ENCODE measurements at regions not wholly inside any gene's neighbourhood (a gene's known extent, or its start where the extent isn't known, plus 50 kb on each side); places are given as distances from the start of the nearest gene placed in this dataset.
A peak's percentile ranks its signal among the peaks of the same experiment; 100 is the strongest.

DNA sequence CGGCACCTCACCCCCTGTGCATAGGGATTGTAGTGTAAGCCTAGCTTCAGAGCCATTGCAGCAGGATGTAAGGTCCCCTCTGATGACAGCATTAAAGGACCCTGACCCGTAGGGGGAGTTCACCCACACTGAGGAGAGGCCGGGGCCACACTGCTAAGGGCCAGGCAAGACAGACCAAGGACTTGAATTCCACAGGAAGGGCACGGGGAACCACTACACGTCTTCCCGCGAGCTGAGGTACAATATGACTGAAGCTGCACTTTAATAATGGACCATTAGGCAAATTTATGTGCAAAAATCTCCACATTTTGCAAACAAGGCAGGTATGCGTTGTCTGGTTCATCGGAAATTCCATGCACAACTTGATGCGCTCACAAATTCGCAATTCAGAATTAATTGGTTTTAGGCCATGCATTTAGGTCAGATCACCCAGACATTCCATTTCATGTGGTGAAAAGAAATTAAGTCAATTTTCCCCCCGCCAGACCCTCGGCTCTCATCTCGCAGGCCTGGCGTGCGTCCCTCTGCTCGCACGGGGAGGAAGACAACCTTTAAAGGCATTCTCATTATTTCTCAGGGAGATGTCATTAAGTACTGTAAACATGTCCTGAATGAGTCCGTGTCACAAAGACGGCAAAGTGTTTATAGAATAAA is 111.8 kb downstream of the FOXA2 start:
- no peak overlapping the region for H3K4me3 ChIP-seq
- H3K27ac ChIP-seq: no peak overlapping the region

DNA sequence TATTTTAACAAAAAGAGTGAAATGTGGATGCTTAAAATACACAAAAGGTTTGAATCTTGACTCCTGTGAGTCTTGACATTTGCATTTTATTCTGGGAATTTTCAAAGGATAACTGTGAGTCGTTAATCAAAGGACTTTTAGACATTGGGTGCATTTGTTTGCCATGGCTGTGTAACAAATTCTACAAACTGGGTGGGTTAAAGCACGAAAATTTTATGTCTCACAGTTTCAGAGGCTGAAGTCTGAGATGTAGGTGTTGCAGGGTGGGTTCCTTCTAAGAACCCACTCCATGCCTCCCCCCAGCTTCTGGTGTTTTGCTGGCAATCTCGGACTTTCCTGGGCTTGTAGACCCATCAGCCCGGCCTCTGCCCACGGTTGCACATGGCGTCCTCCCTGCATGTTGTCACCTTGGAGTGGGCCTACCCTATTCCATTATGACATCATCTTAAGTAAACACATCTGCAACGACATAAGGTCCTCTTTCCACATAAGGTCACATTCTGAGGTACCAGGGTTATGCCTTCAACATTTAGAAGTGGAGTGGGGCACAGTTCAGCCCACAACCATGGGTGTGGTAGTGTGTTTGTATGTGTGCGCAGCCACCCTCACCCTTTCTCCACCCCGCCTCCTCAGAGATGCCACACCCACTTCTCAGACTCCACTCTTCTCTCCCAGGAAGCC is 113.1 kb downstream of the FOXA2 start:
- Histone ChIP-seq H3K27ac (no peak overlapping the region), H3K4me3 (no peak overlapping the region)

DNA sequence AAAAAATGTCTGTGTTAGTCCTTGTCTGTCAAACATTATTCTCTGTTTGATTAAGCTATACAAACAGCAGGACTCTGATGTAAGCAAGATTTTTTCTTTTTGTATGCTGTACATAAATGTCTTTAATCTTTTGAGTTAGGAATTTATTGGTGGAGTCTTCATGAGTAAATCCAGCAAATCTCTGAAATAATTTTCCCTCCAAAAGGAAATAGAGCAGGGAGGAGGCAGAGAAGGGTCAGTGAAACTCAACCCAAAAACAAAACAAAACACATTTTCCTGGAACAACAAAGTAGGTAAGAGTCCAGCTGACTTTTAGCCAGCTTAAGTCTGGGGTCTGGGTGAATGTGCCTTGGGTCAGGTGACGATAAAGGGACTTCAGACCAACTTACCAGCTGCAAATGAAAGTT is 113.7 kb downstream of the FOXA2 start:
- H3K27ac ChIP-seq: no peak overlapping the region
- H3K4me3 ChIP-seq: no peak overlapping the region

DNA sequence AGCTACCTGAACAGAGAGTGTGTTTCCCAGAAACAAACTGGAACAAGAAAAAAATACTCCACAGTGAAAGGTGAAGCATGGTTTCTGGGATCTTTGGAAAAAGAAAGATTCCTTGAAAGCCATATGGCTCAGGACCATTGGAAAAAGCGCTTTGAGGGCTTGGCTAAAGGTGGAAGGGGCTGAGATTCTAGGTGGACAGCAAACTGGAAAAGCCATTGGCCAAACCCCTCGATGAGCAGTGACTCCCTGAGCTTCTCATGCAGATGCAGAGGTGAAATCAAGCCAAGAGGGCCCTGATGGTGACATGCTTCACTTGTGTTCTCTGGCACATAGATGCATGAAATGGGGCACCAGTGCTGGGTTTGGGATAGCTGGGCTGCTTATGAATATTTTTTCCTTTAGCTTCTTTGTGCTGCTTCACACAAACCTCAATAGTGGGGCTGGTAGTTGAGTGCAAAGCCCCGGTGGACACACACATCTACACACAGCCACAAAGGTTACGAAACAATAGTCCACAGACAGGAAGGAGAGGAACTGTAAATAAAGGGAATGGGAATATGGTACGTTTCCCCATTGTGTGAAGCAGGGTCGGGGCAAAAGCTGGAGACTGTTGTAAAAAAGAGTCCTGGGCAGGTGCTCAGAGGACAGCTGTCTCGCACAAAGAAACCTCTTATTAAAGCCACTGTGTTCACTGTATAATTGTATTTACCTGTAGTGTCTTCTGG is 117.8 kb downstream of the FOXA2 start:
- Histone ChIP-seq H3K27ac (no peak overlapping the region), H3K4me3 (no peak overlapping the region)

DNA sequence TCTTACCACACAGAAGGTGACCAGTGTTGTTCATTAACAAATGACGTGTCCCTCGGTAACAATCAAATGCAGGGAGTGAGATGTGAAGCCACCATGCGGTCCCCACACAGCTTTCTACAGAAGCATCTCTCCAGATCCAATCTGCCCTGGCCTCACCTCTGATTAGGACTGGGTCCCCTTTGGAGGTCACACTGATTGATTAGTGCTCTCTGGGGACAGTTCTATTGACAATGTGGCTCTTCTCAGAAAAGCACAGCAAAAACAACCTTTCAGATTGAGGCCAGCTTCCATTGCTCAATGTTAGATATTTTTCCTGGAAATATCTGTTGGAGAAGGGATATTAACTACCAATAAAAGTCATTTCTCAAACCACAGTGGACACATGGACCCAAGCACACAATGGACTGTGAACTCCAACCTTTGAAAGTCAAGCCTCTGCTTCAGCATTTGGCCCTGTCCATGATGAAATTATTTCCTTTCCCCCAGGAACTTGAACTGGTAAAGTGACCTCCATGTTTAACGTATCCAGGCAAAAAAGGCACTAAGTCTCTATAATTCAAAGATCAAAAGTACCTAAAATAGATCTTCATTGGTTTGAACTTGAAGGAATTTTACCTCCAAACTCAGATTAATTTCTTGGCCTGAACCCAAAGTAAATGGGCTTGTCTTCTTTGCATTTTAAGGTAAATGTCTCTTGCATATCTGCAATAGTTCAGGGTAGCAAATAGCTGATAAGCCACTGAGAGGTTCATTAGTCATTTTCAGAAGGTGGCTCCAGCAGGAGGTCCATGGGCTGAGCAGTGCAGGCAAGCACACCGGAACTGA is 118.5 kb downstream of the FOXA2 start:
- Histone ChIP-seq H3K4me3 (no peak overlapping the region), H3K27ac (no peak overlapping the region)

DNA sequence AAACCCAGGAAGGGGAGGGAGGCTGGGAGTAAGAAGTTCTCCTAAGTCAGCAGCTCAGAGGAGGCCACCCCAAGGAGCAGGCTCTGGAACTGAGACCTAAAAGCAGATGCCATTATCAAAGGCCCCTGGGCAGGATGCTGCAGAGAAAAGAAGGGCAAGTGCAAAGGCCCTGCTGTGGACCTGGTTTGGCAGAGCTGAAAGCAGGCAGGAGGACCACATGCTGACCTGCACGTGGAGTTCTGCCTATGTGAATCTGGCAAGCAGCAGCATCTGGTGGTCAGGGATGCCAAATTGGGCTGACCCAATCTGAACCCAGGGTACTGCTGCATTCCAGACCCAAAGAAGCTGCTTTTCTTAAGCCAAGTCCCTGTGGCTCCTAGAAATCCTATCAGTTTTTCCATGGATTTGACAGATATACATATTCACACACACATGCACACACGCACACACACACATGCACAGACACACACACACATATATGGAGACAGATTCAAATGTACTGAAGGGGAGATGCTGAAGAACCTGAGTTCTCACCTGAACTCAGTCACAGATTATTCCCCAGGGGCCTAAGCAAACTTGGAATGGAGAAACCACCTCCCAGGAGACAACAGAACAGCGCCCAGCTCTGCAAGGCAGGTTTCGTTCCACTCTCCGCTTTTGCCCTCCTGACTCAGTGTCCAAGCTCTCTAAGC is 119.9 kb downstream of the FOXA2 start:
- H3K4me3 ChIP-seq: no peak overlapping the region
- H3K27ac ChIP-seq: no peak overlapping the region

DNA sequence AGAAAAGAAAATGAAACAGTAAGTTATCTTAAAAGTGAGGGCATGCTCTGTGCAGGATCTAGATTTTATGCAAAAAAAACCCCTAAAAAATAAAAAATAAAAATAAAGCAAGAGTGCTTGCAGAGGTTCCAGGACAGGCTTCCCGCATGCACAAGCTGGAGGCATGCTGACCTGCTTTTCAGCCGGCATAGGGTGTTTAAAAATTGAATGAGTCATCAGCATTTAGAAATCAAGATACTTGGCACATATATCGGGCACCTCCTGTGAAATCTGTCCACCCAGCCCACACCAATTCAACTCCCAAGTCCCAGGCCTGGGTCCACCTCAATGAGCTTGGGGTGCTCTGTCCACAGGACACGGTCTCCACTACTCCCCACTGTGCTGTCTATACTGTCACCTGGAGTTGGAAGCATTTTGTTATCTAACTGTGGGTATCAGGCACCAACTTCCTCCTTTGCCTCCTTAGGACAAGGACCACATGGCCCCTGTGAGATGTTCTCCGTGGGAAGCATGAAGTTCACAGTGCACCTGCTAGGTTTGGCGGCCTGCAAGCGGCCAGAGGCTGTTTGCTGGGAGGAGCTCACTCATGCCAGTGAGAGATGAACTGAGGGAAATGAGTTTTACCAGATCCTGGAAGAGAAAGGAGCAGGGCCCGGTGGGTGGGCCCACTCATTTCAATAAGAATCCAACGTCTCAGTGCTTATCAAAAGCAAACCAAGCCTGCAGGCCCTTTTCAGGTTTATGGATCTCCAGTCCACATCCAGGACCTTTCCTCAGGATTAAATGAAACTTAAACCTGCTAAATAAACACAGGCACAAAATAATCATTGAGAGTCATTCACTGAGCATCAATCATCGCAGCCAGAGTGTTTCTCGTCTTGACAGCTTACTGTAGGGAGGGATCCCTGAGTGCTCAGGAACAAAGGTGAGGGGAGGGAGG is 121.1 kb downstream of the FOXA2 start:
- Histone ChIP-seq H3K27ac (no peak overlapping the region), H3K4me3 (no peak overlapping the region)

DNA sequence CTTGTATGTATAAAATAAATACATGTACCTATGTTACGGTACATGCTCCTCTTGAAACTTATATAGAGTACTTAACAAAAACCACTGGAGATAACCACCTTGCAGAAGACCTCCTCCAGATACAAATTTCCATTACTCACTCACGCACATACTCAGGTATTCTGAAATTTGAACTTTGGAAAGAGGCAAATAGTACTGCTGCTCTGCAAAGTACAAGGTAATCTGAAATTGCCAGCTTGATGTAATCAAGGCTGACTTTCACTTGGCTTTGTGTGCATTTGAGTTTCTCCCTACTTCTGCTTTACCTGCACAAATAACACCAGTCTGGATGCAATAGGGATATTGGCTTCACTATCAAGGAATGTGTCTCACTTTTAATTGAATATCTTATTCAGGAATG is 123.6 kb downstream of the FOXA2 start:
- H3K27ac ChIP-seq: no peak overlapping the region
- no peak overlapping the region for H3K4me3 ChIP-seq

DNA sequence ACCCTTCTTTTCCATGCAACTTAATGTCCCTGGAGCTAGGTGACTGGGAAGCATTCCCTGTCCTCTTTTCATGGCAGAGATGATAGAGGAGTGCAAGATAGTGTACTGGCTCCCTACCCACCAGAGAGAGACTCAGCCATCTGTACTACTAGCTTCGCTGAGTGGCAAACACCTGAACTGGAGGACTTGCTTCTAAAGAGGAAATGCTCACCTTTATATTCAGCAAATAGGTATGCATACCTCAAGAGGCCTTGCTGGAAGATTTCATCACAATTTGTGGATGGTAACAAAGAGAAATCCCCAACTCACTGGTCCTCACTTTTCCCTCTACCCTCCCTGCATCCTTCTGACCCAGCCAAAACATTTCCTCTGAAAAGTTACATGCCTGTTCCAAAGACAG is 124.1 kb downstream of the FOXA2 start:
- H3K4me3 ChIP-seq: no peak overlapping the region
- no peak overlapping the region for H3K27ac ChIP-seq

DNA sequence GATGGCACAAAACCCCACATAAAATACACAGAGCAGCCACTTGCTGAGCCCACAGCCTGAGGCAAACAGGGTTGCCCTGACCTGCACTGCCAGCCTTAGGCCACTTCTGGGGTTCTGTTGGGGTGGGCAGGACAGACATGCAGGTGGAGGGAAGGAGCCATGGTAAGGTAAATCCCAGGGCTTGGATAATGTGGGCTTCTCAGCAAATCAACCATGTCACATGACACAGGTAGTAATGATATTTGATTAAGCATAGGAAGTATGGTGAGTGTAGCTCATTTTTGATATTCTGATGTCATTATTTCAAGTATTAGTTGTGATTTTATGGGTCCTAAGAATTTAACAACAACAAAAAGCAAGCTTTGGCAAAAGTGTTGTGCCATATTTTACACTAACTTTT is 124.6 kb downstream of the FOXA2 start:
- H3K27ac ChIP-seq: no peak overlapping the region
- no peak overlapping the region for H3K4me3 ChIP-seq

DNA sequence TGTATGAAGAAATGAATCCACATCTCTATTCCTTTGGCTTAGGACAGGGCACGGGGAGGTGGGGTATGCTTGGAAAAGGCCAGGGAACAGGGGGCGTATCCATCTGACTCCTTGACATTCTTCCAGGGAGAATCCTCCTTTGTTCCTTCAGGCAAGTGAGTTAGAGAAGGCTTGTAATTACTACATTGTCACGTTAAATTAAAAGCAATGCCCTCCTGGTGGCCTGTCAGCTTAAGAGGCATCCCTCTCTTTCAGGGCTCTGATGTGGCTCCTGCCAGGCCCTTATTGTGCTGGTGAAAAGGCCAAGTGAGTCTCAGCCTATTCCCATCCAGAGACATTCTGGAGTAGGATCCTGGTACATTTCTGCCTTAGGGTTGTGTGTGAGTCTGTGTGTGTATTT is 128.3 kb downstream of the FOXA2 start:
- Histone ChIP-seq H3K4me3 (no peak overlapping the region), H3K27ac (no peak overlapping the region)

DNA sequence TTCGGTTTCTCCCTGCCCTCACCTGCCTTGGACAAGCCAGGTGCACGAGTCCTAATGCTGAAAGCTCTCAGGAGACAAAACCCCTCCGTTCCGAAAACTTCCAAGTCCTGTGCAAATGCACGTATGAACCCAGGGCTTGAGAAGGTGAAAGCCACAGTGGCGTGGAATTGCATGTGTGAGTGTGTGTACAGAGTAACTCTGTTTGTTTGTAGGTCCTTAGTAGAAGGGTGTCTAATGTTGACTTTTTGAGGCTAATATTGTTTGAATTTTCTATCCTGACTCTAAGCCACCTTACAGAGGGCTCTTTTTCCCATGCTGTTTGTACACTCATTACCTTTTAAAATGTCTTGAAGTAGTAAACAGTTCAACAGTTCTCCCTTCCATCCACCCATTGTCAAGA is 129.1 kb downstream of the FOXA2 start:
- Histone ChIP-seq H3K27ac (no peak overlapping the region), H3K4me3 (no peak overlapping the region)

DNA sequence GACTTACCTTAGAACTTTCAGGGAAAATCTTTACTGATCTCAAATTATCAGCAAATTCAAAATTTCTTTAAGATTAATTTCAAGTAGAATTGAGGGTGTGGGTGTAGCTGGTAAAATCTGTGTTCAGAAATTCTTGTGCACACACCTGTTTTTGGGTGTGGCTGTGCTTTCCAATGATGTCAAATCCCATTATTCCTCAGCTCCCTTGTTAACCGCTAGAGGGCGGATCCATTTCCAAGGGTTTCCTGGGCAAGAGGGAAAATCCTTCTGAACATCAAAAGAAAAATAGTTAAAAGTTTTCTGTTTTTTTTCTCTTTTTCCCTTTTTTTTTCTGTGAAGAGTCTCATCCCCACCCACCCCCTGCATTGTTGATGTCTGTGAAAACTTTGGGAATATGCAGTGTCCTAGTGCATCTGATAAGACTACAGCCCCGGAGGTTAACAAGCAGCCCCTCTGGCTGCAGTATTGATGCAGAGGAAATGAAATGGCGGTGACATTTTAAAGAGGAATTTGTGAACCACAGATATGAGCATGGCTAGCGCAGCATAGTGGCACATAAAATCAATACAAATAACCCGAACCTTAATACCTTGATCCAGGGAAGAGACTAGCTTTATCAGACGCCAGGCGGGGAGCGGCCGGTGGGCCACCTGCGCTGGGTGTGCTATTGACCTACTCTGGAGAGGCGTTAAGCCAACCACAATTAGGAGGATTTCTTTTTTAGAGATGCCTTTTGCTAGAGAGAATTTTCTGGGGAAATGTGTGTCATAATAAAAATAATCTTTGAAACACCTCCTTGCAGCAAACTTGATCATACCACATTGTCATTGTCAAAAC is 130.9 kb downstream of the FOXA2 start:
- no peak overlapping the region for H3K27ac ChIP-seq
- H3K4me3 ChIP-seq: no peak overlapping the region

DNA sequence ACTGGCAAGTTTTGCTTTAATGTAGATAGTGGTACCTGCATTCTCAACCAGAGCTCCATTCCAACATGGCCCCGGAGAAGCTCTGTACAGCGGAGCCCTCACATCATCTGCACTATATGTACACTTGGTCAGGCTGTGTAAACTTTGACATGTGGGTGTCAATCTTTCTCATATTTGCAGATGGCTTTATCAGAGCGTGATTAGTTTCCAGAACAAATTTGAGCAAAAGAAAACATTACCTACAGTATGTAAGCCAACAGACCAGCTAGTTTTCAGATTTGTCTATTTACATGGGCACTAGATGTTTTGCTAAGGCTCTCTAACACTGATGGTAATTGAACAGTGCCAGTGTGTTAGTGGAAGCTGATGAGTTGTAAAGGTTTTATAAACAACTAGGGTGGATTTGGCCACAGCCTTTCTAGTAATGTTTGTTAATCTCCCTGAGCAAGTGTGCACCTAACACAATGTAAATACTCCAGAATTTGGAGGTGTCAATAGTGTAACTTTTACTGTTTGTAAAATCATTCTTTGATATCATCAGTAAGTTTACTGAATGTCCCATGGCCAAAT is 131.8 kb downstream of the FOXA2 start:
- Histone ChIP-seq H3K4me3 (no peak overlapping the region), H3K27ac (no peak overlapping the region)

DNA sequence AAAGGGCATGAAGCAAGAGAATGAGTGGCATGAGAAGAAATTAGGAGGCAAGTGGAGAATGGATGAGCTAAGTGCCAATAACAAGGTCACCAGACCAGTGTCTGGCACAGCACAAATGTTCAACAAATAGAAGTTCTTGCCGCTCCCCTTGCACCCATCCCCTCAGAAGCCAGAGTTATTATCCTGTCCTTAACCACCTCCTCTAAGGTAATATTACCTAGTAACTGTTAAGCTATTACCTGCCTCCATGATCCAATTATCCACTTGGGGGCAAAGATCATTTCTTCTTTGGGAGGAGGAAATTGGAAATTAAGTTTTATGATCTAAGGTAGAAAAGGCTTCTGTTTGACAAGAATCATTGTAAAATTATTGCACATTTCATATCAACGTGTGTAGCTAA is 133.8 kb downstream of the FOXA2 start:
- no peak overlapping the region for H3K4me3 ChIP-seq
- no peak overlapping the region for H3K27ac ChIP-seq

DNA sequence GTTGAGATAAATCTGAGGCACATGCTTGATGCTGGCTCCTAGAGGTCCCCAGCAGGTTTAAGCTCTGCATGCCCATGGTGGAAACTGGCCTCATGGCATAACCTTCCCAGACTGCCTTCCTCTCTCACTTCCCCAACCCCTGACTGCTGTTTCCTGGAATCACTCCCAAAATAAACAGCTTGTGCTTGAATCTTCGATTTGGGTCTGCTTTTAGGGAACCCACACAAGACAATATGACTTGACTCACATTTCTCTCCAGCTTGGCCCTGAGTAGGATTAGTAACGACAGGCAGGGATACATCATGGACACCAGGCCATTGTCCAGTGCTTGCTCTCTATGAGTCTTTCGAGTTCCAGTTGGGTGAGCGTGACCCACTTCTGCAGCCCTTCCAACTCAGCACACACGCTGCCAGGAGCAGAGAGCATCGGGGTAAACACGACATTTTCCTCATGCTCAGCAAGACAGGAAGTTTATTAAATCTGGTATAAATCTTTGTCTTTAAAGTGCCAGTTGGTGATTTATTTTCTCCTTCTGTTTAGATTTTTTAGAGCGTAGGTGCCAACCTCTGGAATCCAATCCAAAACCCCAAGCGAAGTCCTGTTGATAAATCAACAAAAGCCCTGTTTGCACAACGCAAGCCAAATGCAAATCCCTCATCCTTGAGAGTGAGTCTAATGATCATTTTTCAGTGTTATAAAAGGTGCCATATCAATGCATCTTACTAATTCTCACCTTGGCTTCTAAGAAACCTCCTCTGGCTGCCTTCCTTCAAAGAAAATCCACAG is 135.0 kb downstream of the FOXA2 start:
- Histone ChIP-seq H3K4me3 (no peak overlapping the region), H3K27ac (peak overlapping the region in 1 of 21 experiments; percentile 13)

DNA sequence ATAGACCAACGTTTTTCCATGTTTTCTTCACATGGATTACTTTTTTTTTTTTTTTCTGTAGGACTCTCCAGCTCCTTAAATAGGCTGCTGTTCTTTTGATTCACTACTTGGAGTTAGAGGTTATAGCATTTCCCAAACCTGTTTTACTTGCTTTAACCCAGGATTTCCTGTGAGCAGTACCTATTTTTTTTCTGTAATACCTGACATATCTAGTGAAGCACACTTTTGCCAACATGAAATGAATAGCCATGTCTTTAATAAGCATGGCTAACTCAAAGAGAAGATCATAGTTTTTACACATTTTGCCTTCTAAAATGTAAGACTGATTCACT is 137.0 kb downstream of the FOXA2 start:
- H3K27ac ChIP-seq: no peak overlapping the region
- no peak overlapping the region for H3K4me3 ChIP-seq

Measured in skin epidermis (tissue), 12 donors.